HG03378 (cell line): ENCODE measurements at regions not wholly inside any gene's neighbourhood (a gene's known extent, or its start where the extent isn't known, plus 50 kb on each side); places are given as distances from the start of the nearest gene placed in this dataset.
"Not testable (repeated sequence)": the region's sequence is repeated elsewhere in the genome, so short reads cannot be mapped to it uniquely, and the experiment has no call there.

ENCODE experiments used
- ATAC-seq: cut with Tn5 transposase; IDR thresholded peaks from one replicate; pipeline ENCODE4 v1.9.1; 2021; ENCODE audit warnings: mild to moderate bottlenecking, moderate library complexity; ENCODE audit not compliant: unreplicated experiment

DNA sequence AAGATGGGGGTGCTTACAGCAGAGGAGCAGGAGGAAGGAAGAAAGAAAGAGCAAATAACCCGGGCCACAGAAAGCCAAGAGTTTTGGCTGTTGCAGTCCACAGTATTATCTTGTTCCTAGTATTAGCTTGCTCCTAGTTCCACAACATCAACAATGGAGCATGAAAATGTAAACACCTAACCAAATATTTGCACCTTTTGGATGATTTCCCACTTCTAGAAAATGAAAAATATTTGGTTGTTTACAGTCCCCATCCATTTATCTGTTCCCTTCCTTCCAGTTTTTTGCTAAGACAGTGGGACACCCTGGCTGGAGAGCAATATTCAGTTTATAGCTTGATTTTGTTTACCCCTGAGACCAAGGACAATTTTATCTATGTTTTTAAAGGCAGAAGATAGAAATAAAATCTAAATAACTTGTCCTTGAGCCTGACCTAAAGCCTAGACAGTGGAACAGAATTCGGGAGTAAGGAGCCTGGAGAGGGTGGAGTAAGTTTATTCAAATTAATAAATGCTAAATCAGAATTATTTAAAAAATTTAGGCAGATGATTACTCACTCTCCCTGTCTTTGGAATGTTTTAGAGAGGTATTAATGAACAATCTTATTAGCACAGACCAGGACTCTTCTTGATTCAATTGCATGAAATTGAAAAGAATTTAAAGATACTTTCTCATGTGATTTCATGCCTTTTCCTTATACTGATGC is 51.6 kb downstream of the RESF1 start:
- ATAC-seq = no peak

DNA sequence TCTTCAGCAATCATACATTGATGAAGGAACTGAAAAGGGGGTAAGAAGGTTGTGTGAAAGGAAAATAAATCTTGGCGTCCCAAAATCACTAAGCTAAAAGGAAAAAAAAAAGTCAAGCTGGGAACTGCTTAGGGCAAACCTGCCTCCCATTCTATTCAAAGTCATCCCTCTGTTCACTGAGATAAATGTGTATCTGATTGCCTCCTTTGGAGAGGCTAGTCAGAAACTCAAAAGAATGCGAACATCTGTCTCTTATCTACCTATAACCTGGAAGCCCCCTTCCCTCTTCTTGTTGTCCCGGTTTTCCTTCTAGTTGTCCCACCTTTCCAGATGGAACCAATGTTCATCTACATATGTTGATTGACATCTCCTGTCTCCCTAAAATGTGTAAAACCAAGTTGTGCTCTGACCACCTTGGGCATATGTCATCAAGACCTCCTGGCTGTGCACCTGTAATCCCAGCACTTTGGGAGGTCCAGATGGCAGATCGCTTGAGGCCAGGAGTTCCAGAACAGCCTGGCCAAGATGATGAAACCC is 53.1 kb downstream of the RESF1 start:
- no peak for ATAC-seq

DNA sequence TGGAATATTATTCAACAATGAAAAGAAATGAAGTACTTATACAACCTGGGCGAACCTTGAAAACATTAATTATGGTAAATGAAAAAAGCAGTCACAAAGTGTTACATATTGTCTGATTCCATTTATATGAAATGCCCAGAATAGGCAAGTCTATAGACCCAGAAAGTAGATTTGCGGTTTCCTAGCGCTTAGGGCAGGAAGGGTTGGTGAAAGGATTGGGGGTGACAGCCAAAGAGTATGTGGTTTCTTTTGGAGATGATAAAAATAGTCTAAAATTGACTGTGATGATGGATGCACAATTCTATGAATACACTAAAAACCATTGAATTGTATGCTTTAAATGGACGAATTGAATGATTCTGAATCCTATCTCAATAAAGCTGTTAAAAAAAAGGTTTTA is 55.8 kb downstream of the RESF1 start:
- no peak for ATAC-seq

DNA sequence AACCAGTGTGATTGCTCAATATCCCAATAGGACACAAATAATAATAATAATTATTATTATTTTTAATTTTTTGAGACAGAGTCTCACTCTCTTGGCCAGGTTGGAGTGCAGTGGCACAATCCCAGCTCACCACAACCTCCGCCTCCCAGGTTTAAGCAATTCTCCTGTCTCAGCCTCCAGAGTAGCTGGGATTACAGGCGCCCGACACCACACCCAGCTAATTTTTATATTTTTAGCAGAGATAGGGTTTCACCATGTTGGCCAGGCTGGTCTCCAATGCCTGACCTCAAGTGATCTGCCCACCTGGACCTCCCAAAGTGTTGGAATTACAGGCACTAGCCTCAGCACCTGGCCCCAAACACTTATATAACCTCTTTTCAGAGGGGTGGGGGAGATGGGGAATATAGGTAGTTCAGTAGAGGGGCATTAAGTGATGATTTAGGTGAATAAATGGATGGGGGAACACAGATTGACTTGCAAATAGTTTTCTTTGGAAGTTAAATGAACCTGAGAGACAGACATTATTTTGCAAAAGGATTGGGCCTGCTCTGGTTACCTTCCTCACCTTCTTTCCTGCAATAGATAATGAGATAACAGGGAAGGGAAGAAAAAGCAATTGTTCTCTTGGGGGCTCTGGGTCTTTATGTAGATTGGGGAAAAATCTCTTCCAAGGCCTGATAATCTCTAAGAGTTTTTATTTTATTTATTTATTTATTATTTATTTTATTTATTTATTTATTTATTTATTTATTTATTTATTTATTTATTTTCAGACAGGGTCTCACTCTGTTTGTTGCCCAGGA is 57.7 kb downstream of the RESF1 start:
- ATAC-seq = no peak

DNA sequence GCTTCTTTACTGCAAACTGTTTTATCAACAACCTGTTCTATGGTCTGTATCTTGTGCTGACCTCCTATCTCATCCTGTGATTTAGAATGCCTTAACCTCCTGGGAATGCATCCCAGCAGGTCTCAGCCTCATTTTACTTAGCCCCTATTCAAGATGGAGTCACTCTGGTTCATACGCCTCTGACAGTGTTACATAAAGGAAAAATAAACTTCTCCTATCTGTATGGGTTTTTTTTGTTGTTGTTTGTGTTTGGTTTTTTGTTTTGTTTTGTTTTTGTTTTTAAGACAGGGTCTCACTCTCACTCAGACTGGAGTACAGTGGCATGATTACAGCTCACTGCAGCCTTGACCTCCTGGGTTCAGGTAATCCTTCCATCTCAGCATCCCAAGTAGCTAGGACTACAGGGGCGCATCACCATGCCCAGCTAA is 62.1 kb downstream of the RESF1 start:
- ATAC-seq = no peak

DNA sequence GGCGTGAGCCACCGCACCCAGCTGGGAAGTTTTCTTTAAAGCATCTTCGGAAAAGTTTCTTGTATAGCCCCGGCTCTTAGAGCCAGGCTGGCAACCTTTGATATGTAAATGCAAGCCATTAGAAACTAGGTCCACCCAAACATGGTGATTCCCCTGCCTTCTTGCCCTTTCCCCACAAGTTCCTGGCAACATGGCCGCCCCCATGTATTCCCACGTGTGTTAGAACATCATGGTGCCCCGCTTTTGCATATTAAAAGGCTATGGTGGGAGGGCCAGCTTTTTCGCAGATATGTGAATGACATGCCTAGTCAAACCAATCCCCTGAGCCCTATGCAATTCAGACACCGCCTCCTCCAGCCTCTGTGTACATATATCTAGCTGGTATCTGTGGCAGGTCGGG is 63.2 kb downstream of the RESF1 start:
- not testable (repeated sequence) for ATAC-seq

DNA sequence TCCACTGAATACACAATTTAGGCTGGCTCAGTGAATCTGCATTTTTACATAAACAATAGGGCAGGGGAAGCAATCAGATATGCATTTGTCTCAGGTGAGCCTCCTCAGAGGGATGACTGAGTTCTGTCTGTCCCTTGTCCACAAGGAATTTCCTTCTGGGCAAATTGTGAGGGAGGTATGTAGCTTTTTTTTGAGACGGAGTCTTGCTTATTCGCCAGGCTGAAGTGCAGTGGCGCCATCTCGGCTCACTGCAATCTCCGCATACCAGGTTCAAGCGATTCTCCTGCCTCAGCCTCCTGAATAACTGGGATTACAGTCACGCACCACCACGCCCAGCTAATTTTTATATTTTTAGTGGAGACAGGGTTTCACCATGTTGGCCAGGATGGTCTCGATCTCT is 64.6 kb downstream of the RESF1 start:
- ATAC-seq = not testable (repeated sequence)

DNA sequence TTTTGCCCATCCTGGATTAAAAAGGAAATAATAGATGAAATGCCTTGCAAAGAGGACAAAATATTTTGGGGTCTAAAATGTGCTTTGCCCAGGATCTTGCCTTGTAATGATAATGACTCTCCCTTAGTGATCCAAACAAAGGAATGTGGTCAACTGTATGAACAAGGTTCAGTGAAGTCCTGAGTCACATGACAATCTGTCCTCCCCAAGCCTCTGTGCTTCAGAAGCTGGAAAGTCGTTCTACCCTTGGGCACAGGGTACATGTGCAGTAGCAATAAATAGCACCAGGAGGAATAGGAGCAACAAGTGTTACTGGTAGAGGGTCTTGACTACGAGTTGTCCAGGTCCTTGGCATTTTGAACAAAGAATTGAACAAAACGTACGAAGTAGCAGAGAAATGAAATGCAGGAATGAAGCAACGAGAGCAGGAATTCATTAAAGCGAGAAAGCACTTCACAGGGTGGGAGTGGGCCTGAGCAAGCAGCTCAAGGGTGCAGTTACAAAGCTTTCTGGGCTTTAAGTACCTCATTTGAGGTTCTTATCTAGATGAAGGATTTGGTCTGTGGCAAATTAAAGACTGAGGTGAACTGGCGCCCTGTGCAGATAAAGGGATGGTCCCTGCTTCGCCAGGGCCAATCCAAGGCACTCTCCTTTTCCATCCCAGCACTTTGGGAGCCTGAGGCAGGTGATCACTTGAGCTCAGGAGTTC is 65.8 kb downstream of the RESF1 start:
- ATAC-seq = no peak

DNA sequence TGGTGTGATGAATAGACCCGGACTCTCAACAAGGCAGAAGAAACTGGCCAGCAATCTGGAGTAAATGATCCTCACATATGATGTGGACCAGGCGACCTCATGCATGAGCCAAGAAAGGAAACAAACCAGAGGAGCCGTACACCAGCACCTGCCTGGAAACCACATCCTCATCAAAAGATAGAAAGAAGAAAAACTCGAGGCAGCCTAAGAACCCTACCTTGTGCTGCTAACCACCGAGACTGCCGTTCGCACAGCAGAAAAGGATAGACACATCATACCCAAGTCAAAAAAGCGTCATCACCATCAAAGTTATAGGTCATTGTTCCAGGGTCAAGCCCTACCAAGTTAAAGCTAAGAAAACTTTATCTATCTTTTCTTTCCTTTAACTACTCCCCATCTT is 66.7 kb downstream of the RESF1 start:
- ATAC-seq = peak; percentile 81

DNA sequence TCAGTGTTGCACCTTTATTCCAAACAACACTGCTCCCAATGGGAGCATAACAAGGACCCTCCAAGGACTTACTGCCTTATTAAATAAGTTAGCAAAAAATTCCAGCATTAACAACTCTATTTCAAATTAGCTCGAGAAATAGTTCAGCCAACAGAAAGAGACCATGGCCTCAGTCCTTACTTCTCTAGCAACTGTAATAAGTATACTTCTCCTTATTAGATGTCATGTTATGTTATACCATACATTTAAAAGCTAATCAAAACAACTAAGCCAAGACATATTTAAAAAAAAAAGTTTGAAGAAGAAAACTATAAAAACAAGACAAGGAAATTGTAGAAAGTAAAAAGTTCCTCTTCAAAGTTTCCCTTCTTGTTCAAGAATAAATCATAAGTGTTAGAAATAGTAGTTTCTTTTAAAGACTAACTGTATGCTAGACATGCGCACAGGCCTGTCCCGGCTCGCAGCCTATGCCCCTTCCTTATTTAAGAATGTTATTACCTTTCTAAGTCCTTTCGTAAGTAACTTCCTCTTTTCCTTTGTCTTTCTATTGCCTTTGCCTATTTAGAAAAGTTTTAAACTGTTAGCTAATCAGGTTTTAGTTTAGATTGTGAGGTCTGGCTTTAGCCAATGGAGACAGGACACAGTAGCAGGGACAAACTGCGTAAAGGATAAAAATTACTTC is 68.6 kb downstream of the RESF1 start:
- no peak for ATAC-seq

DNA sequence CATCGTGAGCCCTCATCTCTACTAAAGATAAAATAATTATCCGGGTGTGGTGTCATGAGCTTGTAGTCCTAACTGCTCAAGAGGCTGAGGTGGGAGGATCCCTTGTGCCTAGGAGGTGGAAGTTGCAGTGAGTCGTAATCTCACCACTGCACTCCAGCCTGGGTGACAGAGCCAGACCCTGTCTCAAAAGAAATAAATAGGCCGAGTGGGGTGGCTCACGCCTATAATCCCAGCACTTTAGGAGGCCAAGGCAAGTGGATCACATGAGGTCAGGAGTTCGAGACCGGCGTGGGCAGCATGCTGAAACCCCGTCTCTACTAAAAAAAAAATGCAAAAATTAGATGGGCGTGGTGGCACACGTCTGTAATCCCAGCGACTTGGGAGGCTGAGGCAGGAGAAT is 70.9 kb downstream of the RESF1 start:
- no peak for ATAC-seq

DNA sequence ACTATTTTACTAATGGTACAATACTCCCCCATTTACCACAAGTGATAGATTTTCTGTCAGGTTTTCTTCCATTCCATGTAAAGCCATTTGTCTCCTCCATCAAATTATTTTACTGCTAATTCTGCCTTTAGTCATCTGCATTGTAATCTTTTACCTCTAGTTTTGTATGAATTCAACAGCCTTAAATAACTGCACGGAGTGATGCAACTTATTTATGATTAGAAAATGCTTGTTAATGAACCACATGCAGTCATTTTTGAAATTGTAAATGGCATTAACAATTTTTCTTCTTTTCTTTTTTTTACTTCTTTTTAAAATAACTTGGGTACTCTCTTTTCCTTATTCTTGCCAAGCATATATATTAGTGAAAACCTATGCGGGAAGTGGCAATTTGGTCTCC is 71.5 kb downstream of the RESF1 start:
- no peak for ATAC-seq

DNA sequence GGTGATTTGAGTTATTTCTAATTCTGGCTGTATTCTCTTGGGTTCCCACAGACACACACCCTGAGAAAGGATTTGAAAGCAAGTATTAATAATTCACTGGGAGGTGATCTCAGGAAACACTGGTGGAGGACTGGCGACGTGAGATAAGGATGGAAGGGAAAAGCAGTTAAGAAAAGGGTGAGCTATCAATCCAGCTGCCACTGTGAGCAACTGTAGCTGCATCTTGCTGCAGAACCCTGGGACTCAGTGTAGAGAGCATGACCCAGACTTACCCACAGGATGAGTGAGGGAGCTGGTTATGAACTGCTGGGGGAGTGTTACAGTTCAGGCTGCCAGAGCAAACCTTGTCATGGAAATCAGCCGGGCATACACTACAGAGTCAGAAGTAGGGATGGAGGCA is 71.9 kb downstream of the RESF1 start:
- ATAC-seq = no peak

DNA sequence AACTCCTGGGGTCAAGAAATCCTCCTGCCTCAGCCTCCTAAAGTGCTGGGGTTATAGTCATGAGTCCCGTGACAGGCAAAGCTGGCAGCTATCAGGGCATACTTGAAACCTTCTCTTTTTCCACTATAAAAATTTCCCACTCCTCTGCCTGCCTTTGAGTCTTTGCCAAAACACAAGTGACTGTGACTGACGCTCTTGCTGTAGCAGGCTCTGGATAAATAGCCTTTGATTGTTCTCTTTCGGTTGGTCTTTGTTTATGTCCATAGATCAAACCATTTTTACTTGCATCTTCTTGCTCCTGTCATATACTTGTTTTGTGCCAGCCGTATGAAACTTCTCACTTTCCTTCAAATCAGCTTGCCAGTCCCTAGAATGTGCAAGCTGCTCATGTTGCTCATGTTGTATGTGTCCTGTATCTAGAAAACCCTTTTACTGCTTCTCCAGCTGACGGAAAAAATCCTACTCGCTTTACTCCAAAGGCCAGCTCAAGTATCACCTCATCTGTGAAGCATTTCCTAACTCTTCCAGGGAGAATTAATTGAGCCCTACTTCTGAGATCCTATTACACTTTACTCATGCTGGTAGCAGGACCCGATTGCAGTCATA is 73.1 kb downstream of the RESF1 start:
- no peak for ATAC-seq

DNA sequence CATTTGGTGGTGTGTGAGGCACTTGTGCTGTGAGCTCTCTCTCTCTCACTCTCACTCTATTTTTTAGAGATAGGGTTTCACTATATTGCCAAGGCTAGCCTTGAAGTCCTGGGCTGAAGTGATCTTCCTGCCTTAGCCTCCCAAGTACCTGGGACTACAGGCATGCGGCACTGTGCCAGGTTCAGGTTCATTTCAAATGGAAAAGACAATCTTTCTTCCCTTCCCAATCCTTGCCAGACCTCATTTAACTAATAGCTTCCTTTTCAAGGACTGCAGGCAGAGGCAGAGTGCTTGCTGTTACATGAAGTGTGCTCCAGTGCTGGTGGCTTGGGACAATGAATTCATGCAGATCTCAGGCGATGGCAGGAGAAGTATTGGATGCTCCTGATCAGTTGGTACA is 73.2 kb upstream of the BICD1 start:
- no peak for ATAC-seq

DNA sequence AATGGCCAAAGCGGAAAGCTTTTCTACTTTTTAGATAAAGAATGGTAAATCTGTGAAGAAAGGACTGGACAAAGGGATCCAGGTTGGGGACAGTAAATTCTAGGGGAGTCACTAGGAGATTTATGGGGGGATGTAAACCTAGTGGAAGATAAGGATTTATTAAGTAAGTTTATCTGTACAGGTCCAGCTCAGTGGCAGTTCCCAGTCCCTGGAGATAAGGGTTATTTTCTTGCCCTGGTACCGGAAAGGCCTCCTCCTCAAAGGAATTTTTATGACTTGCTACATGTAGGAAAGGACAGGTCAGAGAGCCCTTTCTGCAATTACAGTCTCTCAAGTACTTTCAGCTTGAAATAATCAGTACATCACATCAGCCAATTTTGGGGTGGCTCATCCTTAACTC is 72.6 kb upstream of the BICD1 start:
- ATAC-seq = no peak

DNA sequence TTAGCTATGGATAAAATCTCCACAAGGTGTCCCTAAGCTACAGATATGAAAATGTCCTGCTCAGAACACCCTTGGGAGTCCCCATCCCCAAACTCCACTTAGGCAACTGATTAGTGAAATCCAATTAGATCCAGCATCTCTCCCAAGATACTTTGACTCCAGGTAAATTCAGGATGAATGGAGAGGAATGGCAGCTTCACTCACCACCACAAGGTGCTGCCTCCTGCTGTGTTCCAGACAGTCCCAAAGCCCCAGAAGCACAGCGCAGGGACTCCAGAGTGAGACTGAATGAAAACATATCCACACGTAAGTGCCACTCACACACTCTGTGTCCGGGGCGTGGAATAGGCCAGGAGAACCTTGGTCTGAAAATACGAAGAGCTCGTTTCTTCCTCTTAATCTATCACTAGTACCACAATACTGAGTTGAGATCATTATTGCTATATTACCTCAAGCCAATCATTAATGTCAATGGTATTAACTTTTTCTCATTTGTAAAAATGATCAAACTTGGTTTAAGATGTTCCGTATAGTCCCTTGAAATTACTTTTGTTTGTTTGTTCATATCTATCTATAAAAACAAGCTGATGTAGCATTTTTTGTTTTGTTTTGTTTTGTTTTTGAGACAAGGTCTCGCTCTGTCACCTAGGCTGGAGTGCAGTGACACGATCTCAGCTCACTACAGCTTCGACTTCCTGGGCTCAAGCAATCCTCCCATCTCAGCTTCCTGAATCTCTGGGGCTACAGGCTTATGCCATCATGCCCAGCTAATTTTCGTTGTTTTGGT is 70.0 kb upstream of the BICD1 start:
- ATAC-seq = no peak

DNA sequence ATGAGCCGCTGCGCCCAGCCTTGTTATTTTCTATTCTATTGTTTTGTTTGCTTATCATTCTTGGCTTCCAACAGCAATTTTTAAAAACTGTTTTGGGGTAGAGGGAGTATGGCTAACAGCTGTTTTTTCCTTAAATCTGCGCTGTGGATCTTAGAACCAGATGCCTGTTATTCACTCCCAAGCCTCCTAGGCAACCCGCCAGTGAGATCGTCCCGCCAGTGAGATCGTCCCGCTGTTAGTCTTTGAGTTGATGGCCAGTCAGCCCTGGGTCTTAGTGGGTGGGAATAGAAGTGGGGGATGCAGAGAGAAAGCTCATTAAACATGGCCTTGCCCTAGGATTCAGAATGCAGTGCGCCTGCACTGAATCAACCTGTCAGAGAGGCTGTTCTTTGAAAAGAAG is 67.3 kb upstream of the BICD1 start:
- no peak for ATAC-seq

DNA sequence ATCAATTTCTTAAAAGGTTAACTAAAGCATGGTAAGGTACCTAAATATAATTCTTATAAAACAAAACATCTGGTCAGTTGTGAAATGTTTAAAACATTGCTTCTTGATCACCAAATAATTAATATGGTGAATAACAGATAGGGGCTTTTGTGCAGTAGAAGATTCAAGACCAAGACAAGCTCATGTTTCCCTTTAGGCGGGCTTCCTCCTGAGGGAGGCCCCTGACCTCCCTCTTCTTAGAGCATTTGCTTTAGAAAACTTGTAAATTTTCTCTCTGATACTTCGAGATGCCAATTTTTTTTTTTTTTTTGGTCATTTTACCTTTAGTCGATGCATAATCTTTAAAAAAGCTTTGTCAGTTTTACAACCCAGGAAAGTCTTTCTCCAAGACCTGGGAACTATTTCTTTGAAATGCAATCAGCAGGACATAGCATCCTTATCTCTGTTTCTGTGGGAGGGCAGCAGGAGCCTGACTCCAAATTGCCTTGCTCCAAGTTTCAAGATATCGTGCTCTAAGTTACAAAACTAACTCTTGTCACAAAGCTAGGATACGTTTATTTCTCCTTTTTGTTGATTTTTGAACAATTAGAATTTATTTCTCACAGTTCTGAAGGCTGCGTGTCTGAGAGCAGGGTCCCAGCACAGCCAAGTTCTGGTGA is 66.6 kb upstream of the BICD1 start:
- no peak for ATAC-seq
